NCI-H2227 (cell line): ENCODE measurements at regions not wholly inside any gene's neighbourhood (a gene's known extent, or its start where the extent isn't known, plus 50 kb on each side); places are given as distances from the start of the nearest gene placed in this dataset.

Experiments used
- DNase-seq: peaks from one replicate; lab custom pipeline; 2025; ENCODE audit not compliant: unreplicated experiment; lab: John Stamatoyannopoulos, UW

DNA sequence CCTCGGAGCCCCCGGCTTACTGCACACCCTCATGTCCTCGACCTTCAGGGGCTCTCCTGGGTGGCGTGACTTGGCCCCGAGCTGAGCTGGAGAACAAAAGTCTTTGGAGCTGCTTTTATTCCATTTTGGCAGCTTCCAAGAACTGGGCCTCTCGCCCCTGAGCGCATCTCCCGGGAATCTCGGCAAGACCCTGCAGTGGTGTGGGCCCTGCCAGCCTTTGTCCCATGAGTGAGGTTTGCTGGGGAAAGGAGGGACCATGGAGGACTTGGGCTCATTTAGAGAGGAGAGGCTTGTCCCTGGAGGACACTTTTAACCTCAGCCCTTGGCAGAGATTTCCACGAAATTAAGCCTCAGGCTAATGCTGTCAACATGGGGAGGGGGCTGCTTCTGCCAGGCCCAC, 62.3 kb upstream of the SLCO4A1 start:
- no peak for DNase-seq

DNA sequence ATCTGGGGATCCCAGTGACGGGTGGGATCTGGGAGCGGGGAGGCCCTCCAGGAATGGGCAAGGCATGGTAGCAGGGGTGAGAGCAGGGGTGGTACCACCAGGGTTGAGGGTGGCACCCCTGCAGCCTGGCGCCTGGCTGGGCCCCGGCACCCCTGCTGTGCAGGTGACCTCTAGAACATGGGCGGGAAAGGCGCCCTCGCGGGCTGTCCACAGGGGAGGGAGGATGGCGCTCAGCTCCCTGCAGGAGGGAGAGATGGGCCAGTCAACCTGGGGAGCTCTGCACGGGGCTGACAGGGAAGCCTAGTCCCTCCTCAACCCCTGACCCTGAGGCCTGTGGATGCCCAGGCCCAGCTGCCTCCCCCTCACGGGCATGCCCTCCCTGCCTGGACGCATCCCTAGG, 61.6 kb upstream of the SLCO4A1 start:
- no peak for DNase-seq

DNA sequence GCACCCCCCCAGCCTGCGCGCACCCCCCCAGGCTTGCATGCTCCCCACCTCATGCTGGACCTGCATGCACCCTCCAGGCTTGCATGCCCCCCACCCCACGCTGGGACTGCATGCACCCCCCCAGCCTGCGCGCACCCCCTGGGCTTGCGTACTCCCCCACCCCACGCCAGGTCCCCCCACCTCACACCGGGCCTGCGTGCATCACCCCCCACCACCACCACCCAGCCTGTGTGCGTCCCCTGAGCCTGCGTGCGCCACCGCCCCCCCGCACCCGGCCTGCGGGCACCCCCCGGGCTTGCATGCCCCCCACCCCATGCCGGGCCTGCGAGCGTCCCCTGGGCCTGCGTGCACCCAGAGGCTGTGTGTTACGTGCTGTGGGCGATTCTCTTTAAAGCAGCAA, 61.0 kb upstream of the SLCO4A1 start:
- no peak for DNase-seq

DNA sequence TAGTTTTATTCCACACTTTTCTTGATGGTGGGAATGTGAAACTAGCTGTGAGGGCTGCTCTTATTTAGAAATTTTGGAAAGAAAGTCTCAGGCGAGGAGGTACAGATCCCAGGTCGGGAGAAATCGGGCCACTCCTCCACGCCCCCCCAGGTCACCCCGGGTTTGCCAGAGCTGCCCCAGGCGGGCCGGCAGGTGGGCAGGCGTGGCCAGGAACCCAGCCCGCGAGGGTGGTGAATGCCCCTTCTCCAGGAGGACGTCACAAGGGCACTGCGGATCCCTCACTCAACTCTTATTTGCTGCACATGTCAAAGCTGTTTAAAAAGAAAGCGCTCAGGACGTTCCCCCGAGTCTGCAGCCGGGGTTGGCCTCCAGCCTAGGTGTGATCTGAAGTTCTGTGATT, 60.5 kb upstream of the SLCO4A1 start:
- no peak for DNase-seq

DNA sequence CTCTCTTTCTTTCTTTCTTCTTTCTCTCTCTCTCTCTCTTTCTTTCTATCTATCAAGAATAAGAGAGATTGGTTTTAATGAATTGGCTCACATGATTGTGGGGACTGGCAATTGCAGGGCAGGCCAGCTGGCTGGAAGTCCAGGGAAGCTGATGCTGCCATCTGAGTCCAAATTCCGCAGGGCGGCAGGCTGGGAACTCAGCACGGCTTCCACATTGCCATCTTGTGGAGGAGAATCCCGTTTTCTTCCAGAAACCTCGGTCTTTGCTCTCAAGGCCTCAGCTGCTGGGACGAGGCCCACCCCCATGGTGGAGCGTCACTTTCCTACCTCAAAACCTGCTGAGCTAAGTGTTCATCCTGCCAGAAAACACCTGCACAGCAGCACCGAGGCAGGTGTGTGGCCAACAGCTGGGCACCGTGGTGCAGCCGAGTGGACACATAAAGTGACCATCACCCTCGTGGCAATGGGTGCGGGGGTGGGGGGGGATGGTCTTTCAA, 58.8 kb upstream of the SLCO4A1 start:
- no peak for DNase-seq

DNA sequence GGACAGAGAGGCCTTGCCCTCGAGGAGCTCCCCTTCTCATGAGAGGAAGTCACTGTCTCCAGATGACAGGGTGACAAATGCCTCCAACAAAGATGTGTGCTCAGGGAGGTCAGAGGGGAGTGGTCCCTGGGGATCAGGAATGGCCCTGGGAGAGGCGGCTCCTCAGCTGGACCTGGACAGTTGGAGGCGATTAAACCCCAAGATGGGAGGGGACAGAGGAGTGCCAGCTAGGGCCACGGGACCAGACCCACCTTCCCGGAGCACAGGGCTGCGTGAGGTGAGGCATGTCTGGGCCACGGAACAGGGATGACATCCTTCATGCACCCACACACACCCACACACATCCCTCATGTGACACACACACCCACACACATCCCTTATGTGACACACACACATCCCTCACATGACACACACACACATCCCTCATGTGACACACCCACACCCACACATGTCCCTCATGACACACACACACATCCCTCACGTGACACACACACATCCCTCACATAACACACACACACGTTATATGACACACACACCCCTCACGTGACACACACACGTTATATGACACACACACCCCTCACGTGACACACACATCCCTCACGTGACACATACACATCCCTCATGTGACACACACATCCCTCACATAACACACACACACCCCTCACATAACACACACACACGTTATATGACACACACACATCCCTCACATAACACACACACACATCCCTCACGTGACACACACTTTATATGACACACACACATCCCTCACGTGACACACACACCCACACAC, 57.4 kb upstream of the SLCO4A1 start:
- DNase-seq = no peak

DNA sequence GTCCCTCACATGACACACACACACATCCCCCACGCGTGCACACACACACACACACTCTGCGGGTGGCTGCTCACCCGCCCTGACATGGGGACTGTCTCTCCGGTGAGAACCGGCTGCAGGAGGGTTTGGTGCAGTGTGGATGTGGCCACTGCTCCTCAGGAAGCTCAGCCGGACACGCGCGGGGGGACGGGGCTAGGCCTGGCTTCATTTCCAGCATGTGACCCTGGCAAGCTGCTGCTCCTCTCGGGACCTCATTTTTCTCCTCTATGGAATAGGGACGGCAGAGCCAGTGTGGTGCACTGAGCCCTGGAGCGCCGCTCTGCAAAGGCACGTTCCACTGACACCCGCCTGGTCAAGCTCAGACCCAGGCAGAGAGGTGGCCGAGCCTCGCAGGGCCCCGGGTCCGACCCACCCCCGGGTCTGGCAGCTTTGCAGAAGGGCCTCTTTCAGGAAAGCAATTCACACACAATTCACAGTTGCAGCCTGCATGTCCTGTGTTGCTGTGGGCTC, 56.8 kb upstream of the SLCO4A1 start:
- no peak for DNase-seq

DNA sequence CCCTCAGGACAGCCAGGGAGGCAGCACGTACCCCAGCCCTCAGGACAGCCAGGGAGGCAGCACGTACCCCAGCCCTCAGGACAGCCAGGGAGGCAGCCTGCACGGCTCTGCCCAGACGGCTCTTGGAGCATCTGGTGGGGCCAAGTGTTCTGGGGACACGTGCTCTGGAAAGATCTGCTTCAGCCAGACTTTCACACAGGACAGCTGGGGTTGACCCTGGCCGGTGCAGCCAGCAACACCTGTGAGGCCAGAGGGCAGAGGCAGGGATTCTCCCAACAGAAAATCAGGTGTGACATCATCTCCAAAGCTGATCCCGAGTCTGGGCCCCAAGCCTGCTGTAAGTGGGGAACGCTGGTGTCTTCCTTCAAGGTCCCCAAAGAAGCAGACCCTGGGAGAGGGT, 55.5 kb upstream of the SLCO4A1 start:
- DNase-seq = no peak

DNA sequence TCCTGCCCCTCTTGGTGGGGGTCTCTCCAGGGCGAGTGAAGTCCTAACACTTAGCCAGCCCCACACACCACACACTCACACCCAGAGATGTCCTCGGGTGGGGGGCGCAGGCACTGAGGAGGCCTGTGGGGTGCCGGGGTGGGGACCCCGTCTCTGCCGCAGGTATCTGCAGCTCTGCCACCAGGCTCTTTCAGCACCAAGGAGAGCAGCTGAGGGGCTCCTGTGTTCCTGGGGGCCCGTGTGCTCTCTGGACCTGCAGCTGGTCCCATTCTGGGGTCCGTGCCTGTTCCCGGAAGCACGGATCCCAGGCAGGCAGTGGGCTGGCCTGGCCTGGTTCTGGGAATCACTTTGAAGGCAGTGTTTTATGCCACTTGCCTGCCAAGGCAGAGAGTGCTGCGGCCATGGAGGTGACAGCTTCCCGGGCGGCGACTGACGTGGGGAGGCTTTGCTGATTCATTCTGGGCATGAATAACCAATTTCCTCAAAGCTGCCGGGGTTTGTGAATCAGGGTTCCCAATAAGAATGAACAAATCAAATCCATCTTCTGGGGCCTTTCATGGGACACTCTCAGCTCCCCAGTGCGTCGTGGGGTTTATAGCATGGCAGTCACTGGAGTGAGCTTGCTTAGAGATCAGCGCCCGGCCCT, 54.4 kb upstream of the SLCO4A1 start:
- no peak for DNase-seq

DNA sequence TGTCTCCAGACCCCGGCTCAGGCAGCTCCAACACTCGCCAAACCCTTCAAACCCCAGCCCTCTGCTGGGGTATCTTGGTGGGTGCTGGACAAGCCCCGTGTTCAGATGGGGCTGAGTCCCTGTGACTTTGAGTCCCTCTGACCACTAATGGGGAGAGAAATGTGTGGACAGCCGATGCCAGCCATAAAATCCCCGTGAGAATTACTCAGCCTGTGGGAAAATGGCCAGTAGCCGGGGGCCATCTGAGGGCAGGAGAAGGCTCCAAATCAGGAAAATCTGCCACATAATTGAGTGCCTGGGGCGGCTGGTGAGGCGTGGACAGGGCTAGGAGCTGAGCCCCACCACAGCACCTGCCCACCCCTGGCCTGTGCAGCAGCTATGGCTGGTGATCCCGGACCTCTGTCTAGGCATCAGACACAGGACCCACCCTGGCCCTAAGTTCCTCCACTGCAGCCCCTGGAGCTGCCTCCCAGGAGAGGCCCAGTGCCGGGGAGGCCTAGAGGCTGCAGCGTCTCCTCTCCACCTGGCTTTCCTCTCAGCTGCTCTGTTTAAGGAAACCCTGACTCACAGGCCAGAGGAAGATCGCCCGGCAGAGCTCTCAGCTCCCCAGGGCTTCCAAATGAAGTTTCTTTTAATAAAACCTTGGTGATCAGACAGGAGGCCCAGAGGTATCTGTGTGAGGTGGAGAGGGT, 53.7 kb upstream of the SLCO4A1 start:
- no peak for DNase-seq

DNA sequence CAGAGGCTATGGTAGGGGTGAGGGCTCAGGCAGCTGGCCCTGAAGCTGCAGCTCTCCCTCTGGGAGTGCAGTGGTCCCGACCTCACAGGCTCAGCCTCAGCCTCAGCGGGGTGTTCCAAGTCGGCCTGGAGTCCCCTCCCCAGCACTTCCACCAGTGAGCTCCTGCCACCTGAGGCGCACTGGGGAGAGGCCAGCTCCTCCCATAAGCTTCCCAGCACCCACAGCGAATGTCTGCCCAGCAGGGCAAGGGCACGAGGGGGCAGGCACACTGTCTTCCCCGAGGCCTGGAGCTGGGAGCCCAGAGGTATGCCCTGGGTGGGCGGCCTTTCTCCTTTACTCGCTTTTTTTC, 53.2 kb upstream of the SLCO4A1 start:
- no peak for DNase-seq

DNA sequence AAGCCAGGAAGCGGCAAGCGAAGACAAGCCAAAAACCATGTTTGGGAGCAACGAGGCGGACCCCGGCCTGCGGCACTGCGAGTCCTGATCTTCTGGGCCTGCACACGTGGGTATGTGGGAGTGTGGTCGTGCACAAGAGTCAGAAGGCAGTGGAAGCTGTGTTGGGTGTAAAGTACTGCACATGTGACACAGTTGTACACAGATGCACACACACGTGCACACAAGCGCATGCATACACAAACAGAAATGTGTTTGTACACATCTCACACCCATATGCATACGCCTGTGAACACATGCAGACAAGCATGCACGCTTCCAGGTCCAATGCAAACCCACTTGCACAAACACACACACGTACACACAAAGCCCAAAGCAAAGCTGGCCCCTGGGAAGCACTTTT, 52.6 kb upstream of the SLCO4A1 start:
- no peak for DNase-seq

DNA sequence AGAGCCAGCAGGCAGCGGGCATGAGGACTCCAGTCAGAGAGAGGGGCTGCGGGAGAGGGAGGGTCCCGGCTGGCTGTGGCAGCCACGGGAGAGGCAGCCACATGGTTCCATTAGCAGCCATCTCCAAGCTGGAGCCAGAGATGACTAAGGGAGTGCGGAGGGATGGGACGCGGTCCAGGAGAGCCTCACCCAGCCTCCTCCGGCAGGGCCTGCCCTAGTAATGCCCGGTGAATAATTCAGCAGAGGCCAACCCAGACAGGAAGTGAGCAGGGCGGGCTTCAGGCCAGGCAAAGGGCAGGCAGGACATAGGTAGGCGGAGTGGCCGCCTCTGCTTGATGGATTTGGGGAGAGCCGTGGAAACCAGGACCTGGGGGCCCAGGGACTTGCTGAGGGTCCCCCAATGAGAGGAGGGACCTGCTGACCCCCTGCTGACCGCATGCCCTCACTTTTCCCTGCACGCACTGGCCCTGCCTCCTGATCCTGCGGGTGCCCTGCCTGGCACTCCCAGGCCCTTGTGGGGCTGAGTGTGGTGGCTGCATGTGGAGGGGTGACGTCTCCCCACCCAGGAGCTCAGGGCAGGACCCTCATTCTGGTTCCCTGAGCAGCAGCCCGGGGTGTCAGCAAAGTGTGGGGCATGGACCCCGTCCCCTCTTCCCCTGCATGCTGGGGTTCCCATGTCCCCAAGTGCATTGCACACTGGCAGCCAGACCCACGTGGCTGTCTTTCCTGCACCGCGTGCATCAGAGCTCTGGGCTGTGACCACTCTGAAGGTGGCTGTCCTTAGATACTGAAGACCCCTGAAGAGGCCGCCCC, 51.8 kb upstream of the SLCO4A1 start:
- DNase-seq = no peak

DNA sequence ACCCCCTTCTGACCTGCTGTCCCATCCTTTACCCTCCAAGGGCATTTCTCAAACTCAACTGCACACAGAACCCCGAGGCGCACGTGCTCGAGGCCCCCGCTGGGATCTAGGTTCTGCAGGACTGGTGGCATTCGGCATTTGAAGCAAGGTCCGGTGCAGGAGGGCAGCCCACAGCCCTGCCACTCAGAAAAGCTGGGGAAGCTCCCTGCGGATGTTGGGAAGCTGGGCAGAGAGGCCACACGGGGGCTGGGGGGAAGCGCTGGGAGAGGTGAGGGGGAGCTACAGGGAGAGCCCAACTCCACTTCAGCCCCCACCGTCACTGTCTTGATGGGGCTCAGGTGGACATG, 51.2 kb upstream of the SLCO4A1 start:
- DNase-seq = no peak

DNA sequence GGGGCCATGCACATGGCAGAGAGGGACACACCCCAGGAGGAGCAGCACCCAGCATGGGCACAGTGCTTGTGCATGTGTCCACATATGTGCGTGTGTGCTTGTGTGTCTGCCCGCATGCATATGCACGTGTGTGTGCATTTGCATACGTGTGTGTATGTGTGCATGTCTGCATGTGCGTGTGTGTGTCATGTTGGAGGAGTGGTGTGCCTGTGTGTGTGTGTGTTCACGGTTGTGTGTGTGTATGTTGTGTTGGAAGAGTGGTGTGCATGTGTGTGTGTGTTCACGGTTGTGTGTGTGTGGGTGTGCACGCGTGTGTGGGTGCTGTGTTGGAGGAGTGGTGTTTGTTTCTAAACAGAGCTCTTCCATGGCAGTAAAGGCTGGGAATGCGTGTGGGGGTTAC, 50.7 kb upstream of the SLCO4A1 start:
- DNase-seq = no peak
